Upper lobe of left lung (tissue), 4 donors: ENCODE measurements at regions not wholly inside any gene's neighbourhood (a gene's known extent, or its start where the extent isn't known, plus 50 kb on each side); places are given as distances from the start of the nearest gene placed in this dataset.

ENCODE experiments used
- CTCF ChIP-seq, 6 experiments: fragments of 450-650 bp in 4 of 6; fragments of 200-600 bp in 2 of 6; sonication (generic) in 2 of 6; IDR thresholded peaks; one replicate each; pipeline ENCODE4 v1.5.1; 2016 to 2019; ENCODE audit warnings: antibody characterized with exemption in 6 of 6
- EP300 ChIP-seq, 4 donors: sonication (generic); formaldehyde crosslinking; IDR thresholded peaks; one replicate each; pipeline ENCODE4 v1.5.1; 2017; ENCODE audit warnings: antibody characterized with exemption in 4 of 4, control low read depth in 2 of 4
- POLR2A ChIP-seq, 4 donors: fragments of 450-650 bp; IDR thresholded peaks; one replicate each; pipeline ENCODE4 v1.5.1; 2016 to 2017; ENCODE audit warnings: antibody characterized with exemption in 4 of 4, mild to moderate bottlenecking in 2 of 4
- POLR2AphosphoS5 ChIP-seq, 2 donors: sonication (generic); formaldehyde crosslinking; IDR thresholded peaks; one replicate each; pipeline ENCODE4 v1.5.1; 2017; ENCODE audit warnings: antibody characterized with exemption in 2 of 2

- TF ChIP-seq CTCF (IDR thresholded peaks at IDR 0.05): no peak
- TF ChIP-seq POLR2A (IDR thresholded peaks at IDR 0.05): no peak
- TF ChIP-seq EP300 (IDR thresholded peaks at IDR 0.05): no peak
- TF ChIP-seq POLR2AphosphoS5 (IDR thresholded peaks at IDR 0.05): no peak
These were observed 71.9 kb upstream of the IPO5 start for GRCh38 chr13:97881556-97881955.
